DMS53 (cell line): ENCODE measurements at regions not wholly inside any gene's neighbourhood (a gene's known extent, or its start where the extent isn't known, plus 50 kb on each side); places are given as distances from the start of the nearest gene placed in this dataset.
"Not testable (repeated sequence)": the region's sequence is repeated elsewhere in the genome, so short reads cannot be mapped to it uniquely, and the experiment has no call there.

Source experiments
- DNase-seq: peaks from one replicate; lab custom pipeline; 2025; lab: John Stamatoyannopoulos, UW

GRCh38 chr3:81851176-81851575 is 89.7 kb upstream of the GBE1 start:
- no peak for DNase-seq

GRCh38 chr3:81846988-81847387 is 85.5 kb upstream of the GBE1 start:
- DNase-seq = no peak

- DNase-seq = no peak
Measured at GRCh38 chr3:81841540-81841939, 80.1 kb upstream of the GBE1 start.

GRCh38 chr3:81839504-81840094 is 78.2 kb upstream of the GBE1 start:
- DNase-seq = no peak

GRCh38 chr3:81838457-81838856 is 77.0 kb upstream of the GBE1 start:
- DNase-seq = no peak

- DNase-seq = no peak
Measured at GRCh38 chr3:81837071-81837593, 75.7 kb upstream of the GBE1 start.

- DNase-seq = peak; percentile 34
Measured at GRCh38 chr3:81829937-81830336, 68.5 kb upstream of the GBE1 start.

GRCh38 chr3:81829272-81829671 is 67.8 kb upstream of the GBE1 start:
- not testable (repeated sequence) for DNase-seq

- peak; percentile 22 for DNase-seq
Measured at GRCh38 chr3:81823882-81824395, 62.5 kb upstream of the GBE1 start.

- DNase-seq = no peak
Measured at GRCh38 chr3:81823086-81823485, 61.6 kb upstream of the GBE1 start.

GRCh38 chr3:81816473-81817250 is 55.2 kb upstream of the GBE1 start:
- DNase-seq = no peak

- DNase-seq = not testable (repeated sequence)
Measured at GRCh38 chr3:81812098-81812497, 50.7 kb upstream of the GBE1 start.
